Mesenchymal stem cell (in vitro differentiated cells and primary cell): ENCODE measurements at regions not wholly inside any gene's neighbourhood (a gene's known extent, or its start where the extent isn't known, plus 50 kb on each side); places are given as distances from the start of the nearest gene placed in this dataset.

Experiments used
- DNase-seq: peaks from one replicate; pipeline ENCODE4 v3.0.0-alpha.2; 2013
- H2AFZ ChIP-seq: one replicate; pipeline ENCODE4 v1.6.1; 2013; ENCODE audit warnings: low read depth, mild to moderate bottlenecking, control low read depth, inconsistent platforms, low read length, moderate library complexity
- H2AK5ac ChIP-seq: 2 replicates; pipeline ENCODE4 v1.6.1; 2013; ENCODE audit warnings: low read length, moderate library complexity, mild to moderate bottlenecking, inconsistent platforms; ENCODE audit not compliant: severe bottlenecking
- H2BK120ac ChIP-seq: one replicate; pipeline ENCODE4 v1.6.1; 2013; ENCODE audit warnings: low read depth, mild to moderate bottlenecking, inconsistent platforms, low read length, moderate library complexity
- H2BK12ac ChIP-seq, 2 experiments: one replicate each; pipeline ENCODE4 v1.6.1; 2013; ENCODE audit warnings: inconsistent platforms in 2 of 2, low read length in 2 of 2, mild to moderate bottlenecking in 2 of 2, moderate library complexity in 2 of 2, control low read depth in 1 of 2
- H2BK15ac ChIP-seq: one replicate; pipeline ENCODE4 v1.6.1; 2013; ENCODE audit warnings: mild to moderate bottlenecking, low read depth, inconsistent platforms; ENCODE audit not compliant: poor library complexity, severe bottlenecking
- H2BK5ac ChIP-seq: 2 replicates; pipeline ENCODE4 v1.6.1; 2013; ENCODE audit warnings: low read depth, mild to moderate bottlenecking, low read length, control low read depth, inconsistent platforms; ENCODE audit not compliant: poor library complexity, severe bottlenecking
- H3K14ac ChIP-seq, 2 experiments: one replicate each; pipeline ENCODE4 v1.6.1; 2013; ENCODE audit warnings: inconsistent platforms in 2 of 2, low read length in 2 of 2, control low read depth in 1 of 2, mild to moderate bottlenecking in 1 of 2, moderate library complexity in 1 of 2
- H3K18ac ChIP-seq, 2 experiments: one replicate each; pipeline ENCODE4 v1.6.1; 2013; ENCODE audit warnings: inconsistent platforms in 2 of 2, low read length in 2 of 2, control low read depth in 1 of 2, low read depth in 1 of 2, mild to moderate bottlenecking in 1 of 2
- H3K23ac ChIP-seq, 2 experiments: one replicate each; pipeline ENCODE4 v1.6.1; 2013; ENCODE audit warnings: inconsistent platforms in 2 of 2, low read length in 2 of 2, mild to moderate bottlenecking in 2 of 2, moderate library complexity in 2 of 2, control low read depth in 1 of 2
- H3K27ac ChIP-seq: 2 replicates; pipeline ENCODE4 v1.5.1; 2013; ENCODE audit warnings: mild to moderate bottlenecking, moderate library complexity, low read length, control low read depth, inconsistent platforms; ENCODE audit not compliant: poor library complexity, severe bottlenecking
- H3K27me3 ChIP-seq, 2 experiments: 2 replicates each; pipeline versions ENCODE4 v1.6.1 to v1.7.0; 2013; ENCODE audit warnings: low read length in 2 of 2, mild to moderate bottlenecking in 2 of 2, moderate library complexity in 2 of 2, control low read depth in 1 of 2, inconsistent platforms in 1 of 2; ENCODE audit not compliant: control insufficient read depth in 1 of 2, insufficient read depth in 1 of 2
- H3K36me3 ChIP-seq, 2 experiments: 2 replicates each; pipeline versions ENCODE4 v1.6.1 to v1.7.0; 2013; ENCODE audit warnings: low read length in 2 of 2, control low read depth in 1 of 2, inconsistent platforms in 1 of 2, low read depth in 1 of 2, mild to moderate bottlenecking in 1 of 2; ENCODE audit not compliant: insufficient read depth in 2 of 2, control insufficient read depth in 1 of 2
- H3K4ac ChIP-seq, 2 experiments: one replicate each; pipeline ENCODE4 v1.6.1; 2013; ENCODE audit warnings: inconsistent platforms in 2 of 2, low read length in 2 of 2, mild to moderate bottlenecking in 2 of 2, moderate library complexity in 2 of 2, control low read depth in 1 of 2, low read depth in 1 of 2
- H3K4me1 ChIP-seq: 2 replicates; pipeline ENCODE4 v1.6.1; 2013; ENCODE audit warnings: low read depth, low read length, control low read depth; ENCODE audit not compliant: control insufficient read depth, insufficient read depth
- H3K4me2 ChIP-seq: 2 replicates; pipeline ENCODE4 v1.6.1; 2013; ENCODE audit warnings: low read length, mild to moderate bottlenecking, inconsistent platforms; ENCODE audit not compliant: poor library complexity, severe bottlenecking
- H3K4me3 ChIP-seq, 2 experiments: 2 replicates each; pipeline versions ENCODE4 v1.5.1 to v1.7.0; 2013; ENCODE audit warnings: low read length in 2 of 2, mild to moderate bottlenecking in 2 of 2, control low read depth in 1 of 2, low read depth in 1 of 2; ENCODE audit not compliant: insufficient read depth in 1 of 2
- H3K79me1 ChIP-seq: replicated peaks from 2 replicates; pipeline ENCODE4 v1.6.1; 2013; ENCODE audit warnings: mild to moderate bottlenecking, control low read depth, low read length, inconsistent platforms; ENCODE audit not compliant: poor library complexity, severe bottlenecking
- H3K9ac ChIP-seq: 2 replicates; pipeline ENCODE4 v1.7.0; 2013; ENCODE audit warnings: mild to moderate bottlenecking, low read length, moderate library complexity
- H3K9me3 ChIP-seq: 2 replicates; pipeline ENCODE4 v1.7.0; 2013; ENCODE audit warnings: mild to moderate bottlenecking, low read length; ENCODE audit not compliant: control insufficient read depth
- H4K8ac ChIP-seq: one replicate; pipeline ENCODE4 v1.6.1; 2013; ENCODE audit warnings: inconsistent platforms, mild to moderate bottlenecking, low read length, moderate library complexity
- H4K91ac ChIP-seq: one replicate; pipeline ENCODE4 v1.6.1; 2013; ENCODE audit warnings: mild to moderate bottlenecking, low read length, inconsistent platforms
- WGBS: methylation state at CpG from one replicate; pipeline ENCODE4 v1.1.7; 2013; ENCODE audit warnings: mixed read lengths; 5-methylcytosine and 5-hydroxymethylcytosine counted together

DNA sequence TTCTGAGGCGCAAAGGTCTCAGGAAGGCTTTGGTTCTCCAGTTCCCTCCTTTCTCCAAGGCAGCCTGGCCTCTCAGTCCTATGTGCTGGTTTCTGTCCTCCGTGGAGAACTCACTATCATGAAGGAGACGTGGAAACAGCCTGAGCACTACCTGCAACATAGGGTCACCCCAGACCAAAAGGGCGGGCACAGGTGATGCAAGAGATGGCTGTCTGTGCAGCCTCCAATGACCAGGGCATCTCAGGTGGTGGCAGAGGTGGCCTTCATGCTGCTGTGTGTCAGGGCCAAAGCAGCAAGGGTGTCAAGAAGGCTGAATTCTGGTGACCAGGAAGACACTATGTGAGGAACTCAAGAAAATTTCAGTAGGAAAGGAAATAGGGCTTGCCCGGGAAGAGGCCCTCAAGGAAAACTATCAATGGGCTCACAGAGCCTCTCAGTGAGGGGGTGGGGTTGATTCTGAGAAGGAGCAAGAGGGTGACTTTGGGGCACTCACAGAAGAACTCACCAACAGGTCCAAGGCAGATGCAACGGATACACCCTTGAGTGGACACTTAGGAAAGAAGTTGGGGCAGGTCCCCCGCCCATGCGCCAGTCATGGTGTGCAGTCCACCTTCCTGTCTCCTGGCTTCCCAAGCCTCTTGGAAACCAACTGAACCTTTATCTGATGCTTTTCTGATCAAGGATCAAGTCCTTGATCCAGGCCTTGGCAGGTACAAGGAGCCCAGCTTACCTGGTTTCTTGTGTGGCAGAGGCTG lies 212.3 kb upstream of the B3GAT1 start:
- Histone ChIP-seq H3K23ac (no peak overlapping the region), H3K4me1 (no peaks in the 10 kb centered on the region), H2BK15ac (no peak overlapping the region), H3K4me2 (no peak overlapping the region), H3K27me3 (no peaks in the 10 kb centered on the region), H2AK5ac (no peak overlapping the region), H3K4ac (no peak overlapping the region), H4K8ac (no peak overlapping the region), H3K9me3 (peaks cover 2% of the 10 kb centered on the region), H3K9ac (no peak overlapping the region), H4K91ac (no peak overlapping the region), H3K79me1 (no peaks in the 10 kb centered on the region), H2BK12ac (no peak overlapping the region), H3K27ac (no peak overlapping the region), H2AFZ (no peak overlapping the region), H3K18ac (no peak overlapping the region), H3K4me3 (no peak overlapping the region), H3K14ac (no peak overlapping the region), H2BK5ac (no peak overlapping the region), H2BK120ac (no peak overlapping the region), H3K36me3 (no peaks in the 10 kb centered on the region)
- WGBS, result 72% methylated on average over 8 of the region's 8 CpGs
- DNase-seq, result no peak

DNA sequence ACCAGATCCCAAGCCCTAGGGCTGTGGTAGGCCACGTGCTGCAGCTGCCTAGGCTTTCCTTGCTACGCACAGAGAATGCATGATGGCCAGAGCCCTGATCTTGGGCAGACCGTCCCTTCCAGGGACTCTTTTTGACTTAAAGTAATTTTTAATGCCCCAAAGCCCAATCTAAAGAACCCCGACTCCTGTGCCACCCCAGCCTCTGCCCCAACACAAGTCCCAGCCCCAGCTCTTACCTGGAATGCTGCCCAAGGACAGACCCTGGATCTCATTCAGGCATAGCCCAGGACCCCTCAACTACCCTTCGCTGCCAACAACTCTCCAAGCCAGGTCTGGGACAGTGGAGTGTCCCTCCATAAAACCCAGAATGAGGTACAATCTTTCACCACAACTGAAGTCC lies 211.7 kb upstream of the B3GAT1 start:
- H3K4me3 ChIP-seq, result no peak overlapping the region
- no peak overlapping the region for H2BK15ac ChIP-seq
- H3K18ac ChIP-seq, result no peak overlapping the region
- H2AFZ ChIP-seq, result no peak overlapping the region
- H2BK12ac ChIP-seq, result no peak overlapping the region
- H3K27me3 ChIP-seq, result no peaks in the 10 kb centered on the region
- H3K9ac ChIP-seq, result no peak overlapping the region
- H3K79me1 ChIP-seq, result no peaks in the 10 kb centered on the region
- peaks cover 2% of the 10 kb centered on the region for H3K9me3 ChIP-seq
- H3K4ac ChIP-seq, result no peak overlapping the region
- no peak overlapping the region for H3K27ac ChIP-seq
- no peaks in the 10 kb centered on the region for H3K4me1 ChIP-seq
- H2BK5ac ChIP-seq, result no peak overlapping the region
- H2BK120ac ChIP-seq, result no peak overlapping the region
- no peaks in the 10 kb centered on the region for H3K36me3 ChIP-seq
- H4K91ac ChIP-seq, result no peak overlapping the region
- no peak overlapping the region for H3K23ac ChIP-seq
- no peak overlapping the region for H3K14ac ChIP-seq
- WGBS, result 72% methylated on average over 5 of the region's 5 CpGs
- no peak overlapping the region for H4K8ac ChIP-seq
- no peak overlapping the region for H2AK5ac ChIP-seq
- no peak for DNase-seq
- H3K4me2 ChIP-seq, result no peak overlapping the region

DNA sequence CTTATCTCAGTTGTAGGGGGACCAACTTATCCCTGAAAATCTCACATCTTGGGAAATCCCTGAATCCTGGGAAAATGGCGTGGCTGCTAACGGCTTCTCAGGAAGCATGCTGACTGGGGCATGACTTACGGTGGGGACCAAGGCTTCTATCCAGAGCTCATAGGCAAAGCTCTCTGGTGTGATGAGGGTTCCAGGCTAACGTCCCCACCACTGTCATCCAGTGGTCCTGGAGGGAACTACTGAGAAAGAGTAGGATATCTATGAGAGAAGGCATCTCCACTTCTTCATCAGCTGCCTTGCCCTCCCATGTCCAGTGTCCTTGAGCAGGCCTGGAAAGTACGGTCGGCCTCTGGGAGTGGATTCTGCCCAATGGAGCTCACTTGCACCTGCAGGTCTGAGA lies 210.4 kb upstream of the B3GAT1 start:
- Histone ChIP-seq H2BK15ac (no peak overlapping the region), H3K23ac (no peak overlapping the region), H2AFZ (no peak overlapping the region), H4K8ac (no peak overlapping the region), H2AK5ac (no peak overlapping the region), H3K27me3 (no peaks in the 10 kb centered on the region), H3K27ac (no peak overlapping the region), H3K9me3 (peaks cover 2% of the 10 kb centered on the region), H3K14ac (no peak overlapping the region), H3K79me1 (no peaks in the 10 kb centered on the region), H3K4me3 (no peak overlapping the region), H4K91ac (no peak overlapping the region), H2BK120ac (no peak overlapping the region), H3K36me3 (no peaks in the 10 kb centered on the region), H3K4me1 (no peaks in the 10 kb centered on the region), H3K4me2 (no peak overlapping the region), H3K18ac (no peak overlapping the region), H2BK5ac (no peak overlapping the region), H3K9ac (no peak overlapping the region), H3K4ac (no peak overlapping the region), H2BK12ac (no peak overlapping the region)
- no peak for DNase-seq
- WGBS, result 80% methylated on average over 6 of the region's 6 CpGs

DNA sequence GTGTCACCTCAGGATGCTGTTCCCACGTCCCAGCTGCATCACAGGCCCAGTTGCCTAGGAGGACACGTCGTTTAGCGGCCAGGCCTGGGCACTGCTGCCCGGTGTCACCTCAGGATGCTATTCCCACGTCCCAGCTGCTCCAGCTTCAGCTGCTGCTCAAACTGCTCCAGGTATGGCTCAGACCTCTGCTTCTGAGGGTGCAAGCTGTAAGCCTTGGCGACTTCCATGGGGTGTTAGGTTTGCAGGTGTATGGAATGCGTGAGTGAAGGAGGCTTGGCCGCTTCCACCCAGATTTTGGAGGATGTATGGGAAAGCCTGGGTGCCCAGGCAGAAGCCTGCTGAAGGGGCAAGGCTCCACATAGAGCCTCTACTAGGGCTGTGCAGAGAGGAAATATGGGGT lies 205.3 kb upstream of the B3GAT1 start:
- no peak for DNase-seq
- Histone ChIP-seq H2BK12ac (no peak overlapping the region), H3K4me1 (no peaks in the 10 kb centered on the region), H3K27ac (no peak overlapping the region), H3K23ac (no peak overlapping the region), H4K91ac (no peak overlapping the region), H3K79me1 (no peaks in the 10 kb centered on the region), H2AFZ (no peak overlapping the region), H3K9me3 (peaks cover 2% of the 10 kb centered on the region), H3K27me3 (no peaks in the 10 kb centered on the region), H3K18ac (no peak overlapping the region), H3K4me3 (no peak overlapping the region), H3K4me2 (no peak overlapping the region), H2BK5ac (no peak overlapping the region), H3K9ac (no peak overlapping the region), H3K4ac (no peak overlapping the region), H4K8ac (no peak overlapping the region), H3K36me3 (no peaks in the 10 kb centered on the region), H2AK5ac (no peak overlapping the region), H2BK120ac (no peak overlapping the region), H2BK15ac (no peak overlapping the region), H3K14ac (no peak overlapping the region)
- 81% methylated on average over 9 of the region's 9 CpGs for WGBS
